ENCODE measurements at regions not wholly inside any gene's neighbourhood (a gene's known extent, or its start where the extent isn't known, plus 50 kb on each side); places are given as distances from the start of the nearest gene placed in this dataset.

DNA sequence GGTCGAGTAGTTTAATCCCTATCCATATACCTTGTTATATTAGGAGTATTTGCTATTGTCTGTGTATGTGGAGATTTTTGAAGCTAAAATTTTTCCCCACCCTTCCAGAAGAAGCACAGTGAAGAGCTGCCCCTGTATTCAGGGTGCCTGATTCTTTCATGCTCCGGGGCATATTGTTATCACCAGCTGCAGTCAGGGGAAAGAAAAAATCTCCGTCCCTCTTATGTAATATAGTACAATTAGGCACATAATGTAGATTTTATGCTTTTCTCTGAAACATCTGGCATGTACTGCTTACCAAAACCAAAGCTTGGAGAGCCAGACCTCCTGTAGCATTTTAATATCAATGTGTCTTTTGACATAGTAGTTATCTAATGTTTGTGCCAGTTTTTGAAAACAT, 214.9 kb upstream of the EDNRB start:
- TF ChIP-seq, protein P1, sequence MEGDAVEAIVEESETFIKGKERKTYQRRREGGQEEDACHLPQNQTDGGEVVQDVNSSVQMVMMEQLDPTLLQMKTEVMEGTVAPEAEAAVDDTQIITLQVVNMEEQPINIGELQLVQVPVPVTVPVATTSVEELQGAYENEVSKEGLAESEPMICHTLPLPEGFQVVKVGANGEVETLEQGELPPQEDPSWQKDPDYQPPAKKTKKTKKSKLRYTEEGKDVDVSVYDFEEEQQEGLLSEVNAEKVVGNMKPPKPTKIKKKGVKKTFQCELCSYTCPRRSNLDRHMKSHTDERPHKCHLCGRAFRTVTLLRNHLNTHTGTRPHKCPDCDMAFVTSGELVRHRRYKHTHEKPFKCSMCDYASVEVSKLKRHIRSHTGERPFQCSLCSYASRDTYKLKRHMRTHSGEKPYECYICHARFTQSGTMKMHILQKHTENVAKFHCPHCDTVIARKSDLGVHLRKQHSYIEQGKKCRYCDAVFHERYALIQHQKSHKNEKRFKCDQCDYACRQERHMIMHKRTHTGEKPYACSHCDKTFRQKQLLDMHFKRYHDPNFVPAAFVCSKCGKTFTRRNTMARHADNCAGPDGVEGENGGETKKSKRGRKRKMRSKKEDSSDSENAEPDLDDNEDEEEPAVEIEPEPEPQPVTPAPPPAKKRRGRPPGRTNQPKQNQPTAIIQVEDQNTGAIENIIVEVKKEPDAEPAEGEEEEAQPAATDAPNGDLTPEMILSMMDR (IDR thresholded peaks at IDR 0.05 in 4 of 5, conservative IDR thresholded peaks at IDR 0.05 in 1 of 5): no peak
- TF ChIP-seq POLR2A (IDR thresholded peaks at IDR 0.05): no peak
